NCI-H82 treated with DMSO at 0.1 percent for 48 hours (cell line): ENCODE measurements at regions not wholly inside any gene's neighbourhood (a gene's known extent, or its start where the extent isn't known, plus 50 kb on each side); places are given as distances from the start of the nearest gene placed in this dataset.

ENCODE experiments used
- DNase-seq: peaks from one replicate; lab custom pipeline; 2025; ENCODE audit not compliant: unreplicated experiment; lab: John Stamatoyannopoulos, UW

GRCh38 chr9:129276486-129277230, 98.6 kb upstream of the IER5L start:
- DNase-seq: no peak

- no peak for DNase-seq
These were observed 97.7 kb upstream of the IER5L start for GRCh38 chr9:129275626-129276247.

- DNase-seq: no peak
These were observed 96.1 kb upstream of the IER5L start for GRCh38 chr9:129273941-129274684.

- DNase-seq: no peak
These were observed 95.3 kb upstream of the IER5L start for GRCh38 chr9:129273136-129273895.

DNA sequence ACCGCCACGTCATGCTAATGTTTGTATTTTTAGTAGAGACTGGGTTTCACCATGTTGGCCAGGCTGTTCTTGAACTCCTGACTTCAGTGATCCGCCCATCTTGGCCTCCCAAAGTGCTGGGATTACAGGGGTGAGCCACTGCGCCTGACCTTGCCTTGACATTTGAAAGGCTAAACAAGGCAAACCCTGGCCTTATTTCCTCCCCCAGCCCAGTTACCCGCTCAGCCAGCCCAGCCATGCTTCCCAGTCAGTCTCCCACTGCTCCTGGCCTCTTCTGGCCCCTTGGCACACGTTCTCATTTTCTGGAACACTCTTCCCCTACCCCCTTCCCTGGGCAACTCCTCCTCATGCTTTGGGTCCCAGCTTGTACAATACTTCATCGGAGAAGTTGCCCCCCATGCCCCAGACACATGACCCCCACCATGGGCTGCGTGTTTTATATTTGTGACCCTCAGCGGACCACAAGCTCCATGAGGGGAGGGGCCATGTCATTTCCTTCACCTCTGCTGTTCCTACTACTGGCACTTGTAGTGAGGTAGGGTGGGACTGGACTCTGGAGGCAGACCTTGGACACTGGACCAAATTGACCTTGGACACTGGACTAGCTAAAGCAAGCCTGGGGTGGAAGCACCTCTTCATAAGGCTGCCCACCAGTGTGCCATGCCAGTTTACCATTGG, 94.4 kb upstream of the IER5L start:
- no peak for DNase-seq

GRCh38 chr9:129270903-129271431, 92.9 kb upstream of the IER5L start:
- no peak for DNase-seq

GRCh38 chr9:129270205-129270604, 92.1 kb upstream of the IER5L start:
- no peak for DNase-seq

- DNase-seq: no peak
These were observed 89.1 kb upstream of the IER5L start for GRCh38 chr9:129267141-129267540.

- DNase-seq: no peak
These were observed 88.5 kb upstream of the IER5L start for GRCh38 chr9:129266536-129266935.

DNA sequence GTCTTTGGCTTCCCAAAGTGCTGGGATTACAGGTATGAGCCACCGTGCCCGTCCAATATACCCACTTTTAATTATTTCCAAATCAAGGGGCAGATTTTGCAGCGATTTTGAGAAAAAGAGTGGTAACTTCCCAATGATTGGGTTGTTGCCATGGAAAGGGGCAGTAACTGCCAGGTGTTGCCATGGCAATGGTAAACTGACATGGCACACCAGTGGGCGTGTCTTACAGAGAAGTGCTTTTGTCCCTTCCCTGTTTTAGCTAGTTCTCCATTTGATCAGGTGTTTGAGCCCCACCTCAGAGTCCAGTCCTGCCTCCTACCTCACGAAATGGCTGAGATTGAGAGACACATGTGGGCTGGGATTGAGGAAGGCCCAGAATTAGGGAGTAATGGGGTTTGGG, 86.3 kb upstream of the IER5L start:
- DNase-seq: no peak

DNA sequence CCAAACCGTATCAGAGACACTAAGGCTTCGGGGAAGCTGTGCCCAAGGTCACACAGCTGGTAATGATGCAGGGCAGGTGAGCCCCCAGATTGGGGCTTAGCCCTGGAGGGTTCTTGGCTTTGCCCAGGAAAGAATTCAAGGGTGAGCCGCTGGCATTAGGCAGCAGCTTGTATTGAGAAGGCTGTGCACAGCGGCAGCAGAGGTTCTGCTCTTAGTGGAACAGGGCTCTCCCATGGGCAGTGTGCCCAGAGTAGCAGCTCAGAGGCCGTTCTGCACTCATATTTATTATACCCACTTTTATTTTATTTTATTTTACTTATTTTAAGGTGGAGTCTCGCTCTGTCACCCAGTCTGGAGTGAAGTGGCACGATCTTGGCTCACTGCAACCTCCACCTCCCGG, 85.8 kb upstream of the IER5L start:
- no peak for DNase-seq

GRCh38 chr9:129262261-129262660, 84.2 kb upstream of the IER5L start:
- DNase-seq: no peak

DNA sequence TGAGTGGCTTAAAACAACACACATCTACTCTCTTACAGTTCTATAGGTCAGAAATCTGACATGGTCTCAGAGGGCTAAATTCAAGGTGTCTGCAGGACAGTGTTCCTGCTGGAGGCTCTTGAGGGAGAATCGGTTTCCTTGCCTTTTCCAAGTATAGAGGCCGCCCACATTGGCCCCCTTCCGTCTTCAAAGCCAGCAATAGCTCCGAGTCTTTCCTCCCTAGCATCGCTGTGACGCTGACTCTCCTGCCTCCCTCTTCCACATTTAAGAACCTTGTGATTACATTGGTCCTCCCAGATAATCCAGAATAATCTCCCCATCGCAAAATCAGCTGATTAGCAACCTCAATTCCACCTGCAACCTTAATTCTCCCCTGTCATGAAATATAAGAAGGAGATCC, 81.3 kb upstream of the IER5L start:
- no peak for DNase-seq

- DNase-seq: no peak
These were observed 80.8 kb upstream of the IER5L start for GRCh38 chr9:129258823-129259301.

DNA sequence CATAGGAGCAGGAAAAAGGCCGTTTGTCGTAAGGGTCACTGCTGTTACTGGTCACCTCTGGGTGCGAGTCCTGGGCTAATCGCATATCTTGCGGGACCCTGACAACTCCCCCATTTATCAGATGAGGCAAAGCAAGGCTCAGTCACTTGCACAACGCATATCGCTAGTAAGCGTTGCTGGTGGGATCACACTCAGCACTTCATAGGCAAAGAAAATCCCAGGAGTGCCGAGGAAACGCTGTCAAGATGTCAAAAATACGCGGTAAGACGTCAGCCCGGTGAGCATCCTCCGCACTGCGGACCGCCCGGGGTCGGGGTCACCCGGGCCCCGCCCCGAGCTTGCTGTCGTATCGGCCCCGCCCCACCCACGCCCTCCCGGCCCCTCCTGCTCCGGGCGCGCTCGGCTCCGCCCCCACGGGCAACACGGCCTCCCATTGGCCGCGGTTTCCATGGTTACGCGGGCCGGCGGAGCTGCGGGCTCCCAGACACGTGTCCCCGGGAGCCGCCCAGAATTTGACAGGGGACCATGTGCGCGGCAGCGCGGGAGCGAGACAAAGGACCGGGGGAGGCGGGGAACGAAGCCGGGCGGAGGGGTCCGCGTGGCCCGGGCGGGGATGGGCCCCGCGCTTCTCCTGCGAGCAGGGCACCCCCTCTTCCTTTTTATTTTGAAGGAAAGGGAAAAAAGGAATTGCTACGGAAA, 80.2 kb upstream of the IER5L start:
- DNase-seq: peak; percentile 68

- DNase-seq: no peak
These were observed 79.1 kb upstream of the IER5L start for GRCh38 chr9:129256959-129257713.

GRCh38 chr9:129254566-129255287, 76.7 kb upstream of the IER5L start:
- DNase-seq: no peak

DNA sequence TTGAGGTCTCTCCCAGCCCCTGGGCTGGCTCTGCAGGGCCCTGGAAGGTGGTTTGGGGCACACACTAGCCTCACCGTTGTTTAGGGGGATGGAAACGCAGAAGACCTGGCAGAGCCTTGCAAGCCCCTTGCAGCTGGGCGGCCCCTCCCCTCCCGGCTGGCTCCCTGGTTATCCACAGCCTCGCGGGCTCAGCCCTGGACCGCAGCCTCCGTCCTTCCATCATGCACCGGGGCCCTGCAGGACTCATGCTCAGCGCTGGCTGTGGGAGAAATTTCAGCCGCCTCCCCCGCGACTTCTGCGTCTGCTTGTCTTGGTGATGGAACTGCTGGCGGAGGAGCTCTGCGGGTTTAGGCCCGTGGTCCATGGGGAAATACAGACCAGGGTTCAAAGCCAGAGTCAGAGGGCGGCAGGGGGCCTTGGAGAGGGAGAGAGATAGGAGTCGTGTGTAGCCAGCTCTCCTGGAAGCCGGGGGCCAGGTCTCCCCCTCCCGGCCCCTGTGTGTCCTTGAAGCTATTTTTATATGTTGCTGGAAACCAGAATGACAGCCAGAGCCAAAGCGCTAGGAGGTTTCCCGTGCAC, 75.8 kb upstream of the IER5L start:
- DNase-seq: no peak
